ENCODE measurements at regions not wholly inside any gene's neighbourhood (a gene's known extent, or its start where the extent isn't known, plus 50 kb on each side); places are given as distances from the start of the nearest gene placed in this dataset.

- H3K4me3 ChIP-seq = no peak overlapping the region
- TF ChIP-seq EP300 (IDR thresholded peaks at IDR 0.05) (no peak), POLR2A (IDR thresholded peaks at IDR 0.05) (no peak)
- peaks cover 5 to 17% (median 14%) of the 10 kb centered on the region in 4 donors for H3K4me1 ChIP-seq
- H3K27me3 ChIP-seq = no peaks in the 10 kb centered on the region
- no peak overlapping the region for H3K27ac ChIP-seq
- H3K9me3 ChIP-seq = no peaks in the 10 kb centered on the region
- 68 to 77% methylated on average over 3 of the region's 3 CpGs for WGBS, 2 donors
- DNase-seq (no peak), ATAC-seq (ENCODE audit: low FRiP score in 2 of 2) (no peak)
- H3K36me3 ChIP-seq = no peaks in the 10 kb centered on the region
These were observed 495.3 kb downstream of the SPRY1 start for GRCh38 chr4:123891881-123892280.

- TF ChIP-seq POLR2A (IDR thresholded peaks at IDR 0.05) (no peak), CTCF (IDR thresholded peaks at IDR 0.05) (no peak), POLR2AphosphoS5 (IDR thresholded peaks at IDR 0.05) (no peak), EP300 (IDR thresholded peaks at IDR 0.05) (no peak)
- Histone ChIP-seq H3K27me3 (no peaks in the 10 kb centered on the region), H3K4me3 (no peak overlapping the region), H3K4me1 (peaks cover 5 to 18% (median 15%) of the 10 kb centered on the region in 4 donors), H3K9me3 (no peaks in the 10 kb centered on the region), H3K27ac (no peak overlapping the region), H3K36me3 (no peaks in the 10 kb centered on the region)
- no peak for DNase-seq
- WGBS, 2 donors = 76 to 78% methylated on average over 4 of the region's 4 CpGs
- no peak for ATAC-seq (ENCODE audit: low FRiP score in 2 of 2)
These were observed 495.9 kb downstream of the SPRY1 start for GRCh38 chr4:123892368-123892976.

GRCh38 chr4:123893011-123893981 lies 496.7 kb downstream of the SPRY1 start:
- no peak for TF ChIP-seq POLR2A (IDR thresholded peaks at IDR 0.05)
- TF ChIP-seq POLR2AphosphoS5 (IDR thresholded peaks at IDR 0.05) = peak in 1 of 2 donors; percentile 52
- TF ChIP-seq CTCF (IDR thresholded peaks at IDR 0.05) = no peak
- TF ChIP-seq EP300 (IDR thresholded peaks at IDR 0.05) = no peak
- no peaks in the 10 kb centered on the region for H3K9me3 ChIP-seq
- ATAC-seq (ENCODE audit: low FRiP score in 2 of 2) (peak in 1 of 2 donors; percentile 70), DNase-seq (no peak)
- no peaks in the 10 kb centered on the region for H3K36me3 ChIP-seq
- peak overlapping the region in 3 of 4 donors; percentile 6 to 36 (median 6) for H3K27ac ChIP-seq
- no peaks in the 10 kb centered on the region for H3K27me3 ChIP-seq
- WGBS, 2 donors = 24 to 35% methylated on average over 9 of the region's 9 CpGs
- no peak overlapping the region for H3K4me3 ChIP-seq
- H3K4me1 ChIP-seq = peaks cover 5 to 18% (median 15%) of the 10 kb centered on the region in 4 donors

- peaks cover 5 to 18% (median 15%) of the 10 kb centered on the region in 4 donors for H3K4me1 ChIP-seq
- peak in 1 of 2 donors; percentile 64 for ATAC-seq (ENCODE audit: low FRiP score in 2 of 2)
- H3K9me3 ChIP-seq = no peaks in the 10 kb centered on the region
These were observed 500.0 kb downstream of the SPRY1 start for GRCh38 chr4:123896446-123897071.

GRCh38 chr4:123898946-123899666 lies 502.5 kb downstream of the SPRY1 start:
- DNase-seq (no peak), ATAC-seq (ENCODE audit: low FRiP score in 2 of 2) (no peak)
- Histone ChIP-seq H3K27me3 (no peaks in the 10 kb centered on the region), H3K36me3 (no peaks in the 10 kb centered on the region), H3K4me1 (peaks cover 0 to 8% (median 5%) of the 10 kb centered on the region in 4 donors), H3K27ac (no peak overlapping the region), H3K4me3 (no peak overlapping the region), H3K9me3 (no peaks in the 10 kb centered on the region)
- WGBS, 2 donors = 96 to 97% methylated on average over 2 of the region's 2 CpGs
- TF ChIP-seq POLR2A (IDR thresholded peaks at IDR 0.05) (no peak), CTCF (IDR thresholded peaks at IDR 0.05) (no peak), POLR2AphosphoS5 (IDR thresholded peaks at IDR 0.05) (no peak), EP300 (IDR thresholded peaks at IDR 0.05) (no peak)

More at GRCh38 chr4:123896446-123897071, 500.0 kb downstream of the SPRY1 start:
- Histone ChIP-seq H3K4me3 (no peak overlapping the region), H3K27ac (peak overlapping the region in 2 of 4 donors; percentile 7 to 8), H3K36me3 (no peaks in the 10 kb centered on the region), H3K27me3 (no peaks in the 10 kb centered on the region)
- TF ChIP-seq EP300 (IDR thresholded peaks at IDR 0.05) = no peak
- no peak for TF ChIP-seq POLR2A (IDR thresholded peaks at IDR 0.05)
- DNase-seq = no peak

Data from upper lobe of left lung (tissue), 6 donors.